HG03060 (cell line): ENCODE measurements at regions not wholly inside any gene's neighbourhood (a gene's known extent, or its start where the extent isn't known, plus 50 kb on each side); places are given as distances from the start of the nearest gene placed in this dataset.
"Not testable (repeated sequence)": the region's sequence is repeated elsewhere in the genome, so short reads cannot be mapped to it uniquely, and the experiment has no call there.

ENCODE experiments used
- ATAC-seq: cut with Tn5 transposase; IDR thresholded peaks from one replicate; pipeline ENCODE4 v1.9.1; 2021; ENCODE audit warnings: low read depth, moderate number of reproducible peaks; ENCODE audit not compliant: unreplicated experiment

GRCh38 chr2:21194147-21194546 is 70.4 kb downstream of the TDRD15 start:
- no peak for ATAC-seq

- no peak for ATAC-seq
These were observed 71.1 kb downstream of the TDRD15 start for GRCh38 chr2:21194858-21195271.

- ATAC-seq: no peak
These were observed 71.6 kb downstream of the TDRD15 start for GRCh38 chr2:21195326-21195725.

- no peak for ATAC-seq
These were observed 74.9 kb downstream of the TDRD15 start for GRCh38 chr2:21198637-21199036.

- no peak for ATAC-seq
These were observed 80.2 kb downstream of the TDRD15 start for GRCh38 chr2:21203976-21204375.

GRCh38 chr2:21214085-21214484 is 90.3 kb downstream of the TDRD15 start:
- not testable (repeated sequence) for ATAC-seq

GRCh38 chr2:21217442-21217841 is 93.7 kb downstream of the TDRD15 start:
- ATAC-seq: no peak

GRCh38 chr2:21220930-21221329 is 97.2 kb downstream of the TDRD15 start:
- no peak for ATAC-seq

GRCh38 chr2:21223618-21224017 is 99.8 kb downstream of the TDRD15 start:
- ATAC-seq: no peak

- ATAC-seq: no peak
These were observed 104.5 kb downstream of the TDRD15 start for GRCh38 chr2:21228041-21228895.

- no peak for ATAC-seq
These were observed 105.5 kb downstream of the TDRD15 start for GRCh38 chr2:21229302-21229701.

- ATAC-seq: no peak
These were observed 106.4 kb downstream of the TDRD15 start for GRCh38 chr2:21230140-21230539.

- peak; percentile 45 for ATAC-seq
These were observed 108.2 kb downstream of the TDRD15 start for GRCh38 chr2:21231985-21232384.

GRCh38 chr2:21233194-21233593 is 109.4 kb downstream of the TDRD15 start:
- no peak for ATAC-seq

GRCh38 chr2:21234001-21234400 is 110.2 kb downstream of the TDRD15 start:
- no peak for ATAC-seq

GRCh38 chr2:21234464-21235120 is 110.8 kb downstream of the TDRD15 start:
- ATAC-seq: no peak

- ATAC-seq: not testable (repeated sequence)
These were observed 116.0 kb downstream of the TDRD15 start for GRCh38 chr2:21239749-21240148.

- ATAC-seq: no peak
These were observed 120.4 kb downstream of the TDRD15 start for GRCh38 chr2:21244161-21244560.

- ATAC-seq: no peak
These were observed 121.8 kb downstream of the TDRD15 start for GRCh38 chr2:21245565-21245964.

GRCh38 chr2:21249367-21249766 is 125.6 kb downstream of the TDRD15 start:
- no peak for ATAC-seq

- ATAC-seq: no peak
These were observed 126.9 kb downstream of the TDRD15 start for GRCh38 chr2:21250673-21251072.
